ENCODE measurements at regions not wholly inside any gene's neighbourhood (a gene's known extent, or its start where the extent isn't known, plus 50 kb on each side); places are given as distances from the start of the nearest gene placed in this dataset.

DNA sequence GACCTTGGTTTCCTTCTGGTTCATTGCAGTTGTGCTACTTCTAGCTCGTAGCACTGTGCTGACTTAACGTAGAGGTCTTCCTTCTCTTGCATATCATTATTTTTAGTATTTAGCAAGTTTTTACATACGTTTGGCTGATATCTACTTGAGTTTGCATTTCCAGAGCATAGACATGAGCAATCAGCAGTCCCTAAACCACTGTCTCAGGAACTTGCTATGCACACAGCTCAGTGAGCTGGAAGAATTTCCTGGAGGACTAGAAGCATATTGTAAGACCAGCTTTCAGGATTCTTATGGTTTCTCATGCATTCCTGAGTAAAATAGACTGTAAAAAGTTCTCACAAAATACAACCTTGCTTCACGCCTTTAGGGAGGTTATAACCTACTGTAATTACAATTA lies 226.7 kb upstream of the PDGFD start:
- Histone ChIP-seq H2BK15ac (ENCODE audit: low read depth, low read length) (no peak overlapping the region), H3K14ac (replicated peaks; ENCODE audit: low read depth, low read length) (no peak overlapping the region), H2BK20ac (ENCODE audit: low read depth, low read length) (no peak overlapping the region), H3K23ac (ENCODE audit: low read depth, low read length) (no peak overlapping the region), H2AK9ac (replicated peaks; ENCODE audit: low read depth, low read length, poor library complexity) (no peak overlapping the region), H4K5ac (ENCODE audit: low read depth, low read length) (no peak overlapping the region), H4K91ac (ENCODE audit: insufficient read depth, low read depth, low read length) (no peak overlapping the region), H3K9me1 (ENCODE audit: insufficient read depth, low read length) (no peaks in the 10 kb centered on the region), H3K27me3 (ENCODE audit: control insufficient read depth, insufficient read depth, low read length) (no peaks in the 10 kb centered on the region), H3K9me3 (ENCODE audit: control insufficient read depth, insufficient read depth, low read length) (no peaks in the 10 kb centered on the region), H2AFZ (replicated peaks; ENCODE audit: low read length, poor library complexity) (no peak overlapping the region), H4K20me1 (ENCODE audit: insufficient read depth, low read length) (no peaks in the 10 kb centered on the region), H2BK5ac (ENCODE audit: low read depth, low read length, poor library complexity, severe bottlenecking) (no peak overlapping the region), H3K79me1 (ENCODE audit: low read depth in 1 of 2, low read length in 2 of 2) (no peaks in the 10 kb centered on the region), H3K27ac (ENCODE audit: insufficient read depth, low read length) (no peak overlapping the region), H3K56ac (ENCODE audit: extremely low read depth, insufficient read depth, low read length) (no peak overlapping the region), H3K4me2 (ENCODE audit: low read depth, low read length) (no peak overlapping the region), H3K36me3 (ENCODE audit: control insufficient read depth, insufficient read depth, low read length) (no peaks in the 10 kb centered on the region), H2AK5ac (ENCODE audit: low read depth, low read length) (no peak overlapping the region), H3K9ac (ENCODE audit: low read depth, low read length) (no peak overlapping the region), H3K18ac (ENCODE audit: low read depth, low read length) (no peak overlapping the region), H3K4me1 (ENCODE audit: control insufficient read depth, insufficient read depth, low read length) (no peaks in the 10 kb centered on the region), H3K4ac (ENCODE audit: low read depth, low read length) (no peak overlapping the region), H3K4me3 (ENCODE audit: insufficient read depth, low read depth, low read length) (no peak overlapping the region), H4K8ac (ENCODE audit: low read depth in 2 of 2, low read length in 2 of 2) (no peak overlapping the region), H2BK120ac (ENCODE audit: low read depth, low read length) (no peak overlapping the region)
- ChIA-PET CTCF (interaction anchor here (0.7 kb wide), 1 partner anchor 376 kb away, joined by 4 read pairs; no protein-coding TSS in a partner anchor), POLR2A (ENCODE audit: unreplicated experiment) (no interaction called here)
- ATAC-seq (ENCODE audit: low read depth) (no peak), DNase-seq (peak; percentile 25)
- dilution Hi-C loops (cut with HindIII; ENCODE audit: low sequenced_read_pairs, unreplicated experiment) (no loop called here), intact Hi-C loops (cut with micrococcal nuclease) (no loop called here), in situ Hi-C loops (cut with MboI; ENCODE audit: low sequenced_read_pairs) (no loop called here)
- TF ChIP-seq, protein P1, sequence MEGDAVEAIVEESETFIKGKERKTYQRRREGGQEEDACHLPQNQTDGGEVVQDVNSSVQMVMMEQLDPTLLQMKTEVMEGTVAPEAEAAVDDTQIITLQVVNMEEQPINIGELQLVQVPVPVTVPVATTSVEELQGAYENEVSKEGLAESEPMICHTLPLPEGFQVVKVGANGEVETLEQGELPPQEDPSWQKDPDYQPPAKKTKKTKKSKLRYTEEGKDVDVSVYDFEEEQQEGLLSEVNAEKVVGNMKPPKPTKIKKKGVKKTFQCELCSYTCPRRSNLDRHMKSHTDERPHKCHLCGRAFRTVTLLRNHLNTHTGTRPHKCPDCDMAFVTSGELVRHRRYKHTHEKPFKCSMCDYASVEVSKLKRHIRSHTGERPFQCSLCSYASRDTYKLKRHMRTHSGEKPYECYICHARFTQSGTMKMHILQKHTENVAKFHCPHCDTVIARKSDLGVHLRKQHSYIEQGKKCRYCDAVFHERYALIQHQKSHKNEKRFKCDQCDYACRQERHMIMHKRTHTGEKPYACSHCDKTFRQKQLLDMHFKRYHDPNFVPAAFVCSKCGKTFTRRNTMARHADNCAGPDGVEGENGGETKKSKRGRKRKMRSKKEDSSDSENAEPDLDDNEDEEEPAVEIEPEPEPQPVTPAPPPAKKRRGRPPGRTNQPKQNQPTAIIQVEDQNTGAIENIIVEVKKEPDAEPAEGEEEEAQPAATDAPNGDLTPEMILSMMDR (conservative IDR thresholded peaks at IDR 0.05; ENCODE audit: low read depth, low read length) = no peak
- TF ChIP-seq CEBPB (IDR thresholded peaks at IDR 0.05; ENCODE audit: low read depth, low read length) (no peak), MXI1 (IDR thresholded peaks at IDR 0.05; ENCODE audit: borderline replicate concordance, low read depth, low read length) (no peak), FOS (IDR thresholded peaks at IDR 0.05; ENCODE audit: low read depth, low read length) (no peak), ELK1 (IDR thresholded peaks at IDR 0.05; ENCODE audit: borderline replicate concordance, low read depth, low read length) (no peak), BHLHE40 (IDR thresholded peaks at IDR 0.05; ENCODE audit: low read depth, low read length) (no peak), SMC3 (IDR thresholded peaks at IDR 0.05; ENCODE audit: low read depth, low read length) (no peak), RAD21 (IDR thresholded peaks at IDR 0.05; ENCODE audit: low read length) (no peak), RFX5 (IDR thresholded peaks at IDR 0.05; ENCODE audit: low read depth, low read length) (no peak), CHD1 (IDR thresholded peaks at IDR 0.05; ENCODE audit: low read depth, low read length) (no peak), USF2 (IDR thresholded peaks at IDR 0.05; ENCODE audit: low read depth, low read length) (no peak), POLR2A (IDR thresholded peaks at IDR 0.05; ENCODE audit: low read depth, low read length) (no peak), NFE2L2 (IDR thresholded peaks at IDR 0.05; ENCODE audit: low read depth, low read length) (no peak), RCOR1 (IDR thresholded peaks at IDR 0.05; ENCODE audit: insufficient replicate concordance, low read length) (no peak), MAZ (IDR thresholded peaks at IDR 0.05; ENCODE audit: borderline replicate concordance, low read depth, low read length) (no peak), MAFK (IDR thresholded peaks at IDR 0.05; ENCODE audit: low read depth, low read length) (no peak)
- BruUV-seq (replicated peaks) = no TSS peak
- no CpG with 5 or more reads among the region's 4 CpGs for WGBS, 2 experiments (ENCODE audit: extremely low coverage in 2 of 2, insufficient read length in 1 of 2)

Data from IMR-90 (cell line).